H1 (cell line): ENCODE measurements at regions not wholly inside any gene's neighbourhood (a gene's known extent, or its start where the extent isn't known, plus 50 kb on each side); places are given as distances from the start of the nearest gene placed in this dataset.

ENCODE experiments used
- CTCF ChIA-PET: fragments of 300-600 bp; sonication (Branson Sonifier 250); formaldehyde crosslinking; loops from one replicate; lab custom pipeline; 2021; ENCODE audit not compliant: partially characterized antibody; lab: Charles Lee
- POLR2A ChIA-PET: fragments of 300-600 bp; sonication (Branson Sonifier 250); formaldehyde crosslinking; loops from one replicate; lab custom pipeline; 2021; ENCODE audit warnings: inconsistent platforms; ENCODE audit not compliant: partially characterized antibody; lab: Charles Lee
- DNase-seq, 2 experiments: peaks; one replicate each; pipeline versions ENCODE4 v3.0.0 to v3.0.0-alpha.2; 2010 to 2022; ENCODE audit warnings: low spot score in 2 of 2, low read depth in 1 of 2, mixed read lengths in 1 of 2
- FAIRE-seq: peaks from 2 replicates; lab custom pipeline; 2011; peaks lifted over from hg19 to GRCh38; lab: Jason Lieb, UNC
- H2AFZ ChIP-seq: 2 replicates; pipeline ENCODE4 v1.8.1; 2012; ENCODE audit warnings: low read length, inconsistent platforms
- H2AK5ac ChIP-seq: 2 replicates; pipeline ENCODE4 v1.6.1; 2013; ENCODE audit warnings: low read depth, low read length
- H2BK120ac ChIP-seq: replicated peaks from 2 replicates; pipeline ENCODE3; 2013; ENCODE audit warnings: low read depth, low read length, inconsistent platforms
- H2BK12ac ChIP-seq: 2 replicates; pipeline ENCODE4 v1.6.1; 2013; ENCODE audit warnings: low read depth, low read length
- H2BK15ac ChIP-seq: 2 replicates; pipeline ENCODE4 v1.6.1; 2013; ENCODE audit warnings: low read length
- H2BK20ac ChIP-seq: 2 replicates; pipeline ENCODE4 v1.6.1; 2013; ENCODE audit warnings: low read length
- H2BK5ac ChIP-seq: 2 replicates; pipeline ENCODE4 v1.6.1; 2013; ENCODE audit warnings: low read depth, low read length
- H3K14ac ChIP-seq: 2 replicates; pipeline ENCODE4 v1.6.1; 2013; ENCODE audit warnings: inconsistent platforms; ENCODE audit not compliant: insufficient read length
- H3K18ac ChIP-seq: 2 replicates; pipeline ENCODE4 v1.6.1; 2013; ENCODE audit warnings: low read length; ENCODE audit errors: extremely low read depth
- H3K23ac ChIP-seq: 2 replicates; pipeline ENCODE4 v1.6.1; 2013; ENCODE audit warnings: inconsistent platforms; ENCODE audit not compliant: insufficient read length
- H3K23me2 ChIP-seq: 2 replicates; pipeline ENCODE4 v1.6.1; 2013; ENCODE audit warnings: low read depth, low read length
- H3K27ac ChIP-seq: 2 replicates; pipeline ENCODE4 v1.6.1; 2011; ENCODE audit warnings: low read depth, low read length, inconsistent platforms
- H3K27me3 ChIP-seq, 4 experiments: replicated peaks in 1 of 4; 1 replicate in 1 of 4; 2 replicates in 3 of 4; pipeline versions ENCODE4 v1.6.1 to v1.8.1; 2011 to 2013; ENCODE audit warnings: low read length in 3 of 4, mild to moderate bottlenecking in 3 of 4, inconsistent platforms in 2 of 4, mixed read lengths in 2 of 4, moderate library complexity in 1 of 4; ENCODE audit not compliant: control insufficient read depth in 3 of 4, insufficient read depth in 3 of 4; ENCODE audit errors: extremely low read depth in 1 of 4
- H3K36me3 ChIP-seq, 4 experiments: 2 replicates each; pipeline versions ENCODE4 v1.6.1 to v1.8.1; 2011 to 2013; ENCODE audit warnings: mild to moderate bottlenecking in 4 of 4, low read length in 3 of 4, moderate library complexity in 2 of 4, control low read depth in 1 of 4, inconsistent platforms in 1 of 4; ENCODE audit not compliant: insufficient read depth in 4 of 4, control insufficient read depth in 2 of 4
- H3K4ac ChIP-seq: replicated peaks from 2 replicates; pipeline ENCODE3; 2013; ENCODE audit warnings: low read length, low read depth, mixed read lengths, inconsistent platforms; ENCODE audit not compliant: insufficient read length
- H3K4me1 ChIP-seq, 4 experiments: replicated peaks in 1 of 4; 1 replicate in 1 of 4; 2 replicates in 3 of 4; pipeline versions ENCODE4 v1.6.1 to v1.8.1; 2011 to 2013; ENCODE audit warnings: low read length in 3 of 4, inconsistent platforms in 2 of 4, mixed read lengths in 1 of 4; ENCODE audit not compliant: insufficient read depth in 4 of 4, control insufficient read depth in 3 of 4
- H3K4me2 ChIP-seq, 2 experiments: 2 replicates each; pipeline versions ENCODE4 v1.6.1 to v1.8.1; 2011 to 2013; ENCODE audit warnings: low read depth in 2 of 2, low read length in 2 of 2, control low read depth in 1 of 2, inconsistent platforms in 1 of 2, mild to moderate bottlenecking in 1 of 2; ENCODE audit not compliant: insufficient read depth in 1 of 2
- H3K4me3 ChIP-seq, 4 experiments: fragments of 200-600, 300-600 bp in 1 of 4; sonication (generic), shearing (Covaris generic), sonication (Bioruptor Twin) in 1 of 4; 2 replicates each; pipeline versions ENCODE4 v1.5.1 to v1.8.1; 2011 to 2016; ENCODE audit warnings: low read length in 4 of 4, low read depth in 3 of 4, control low read depth in 2 of 4, inconsistent platforms in 2 of 4, mild to moderate bottlenecking in 2 of 4, mixed read lengths in 1 of 4, moderate library complexity in 1 of 4; ENCODE audit not compliant: insufficient read depth in 2 of 4; ENCODE audit errors: extremely low read depth in 1 of 4
- H3K56ac ChIP-seq: replicated peaks from 2 replicates; pipeline ENCODE3; 2013; ENCODE audit warnings: low read depth, mild to moderate bottlenecking, mixed read lengths, low read length, inconsistent platforms; ENCODE audit not compliant: insufficient read length
- H3K79me1 ChIP-seq: 2 replicates; pipeline ENCODE4 v1.6.1; 2013; ENCODE audit warnings: low read depth, low read length, control low read depth
- H3K79me2 ChIP-seq, 2 experiments: 2 replicates each; pipeline versions ENCODE4 v1.6.1 to v1.8.1; 2012 to 2013; ENCODE audit warnings: low read length in 2 of 2, mild to moderate bottlenecking in 2 of 2, inconsistent platforms in 1 of 2; ENCODE audit not compliant: insufficient read depth in 2 of 2, control insufficient read depth in 1 of 2
- H3K9ac ChIP-seq, 4 experiments: replicated peaks in 1 of 4; 1 replicate in 1 of 4; 2 replicates in 3 of 4; pipeline versions ENCODE4 v1.6.1 to v1.8.1; 2011 to 2013; ENCODE audit warnings: low read depth in 3 of 4, low read length in 3 of 4, control low read depth in 2 of 4, mild to moderate bottlenecking in 2 of 4, moderate library complexity in 2 of 4, inconsistent platforms in 1 of 4; ENCODE audit errors: extremely low read depth in 1 of 4
- H3K9me3 ChIP-seq, 2 experiments: 2 replicates each; pipeline versions ENCODE4 v1.6.1 to v1.8.1; 2012 to 2013; ENCODE audit warnings: mild to moderate bottlenecking in 2 of 2, moderate library complexity in 2 of 2, control low read depth in 1 of 2, inconsistent platforms in 1 of 2, low read depth in 1 of 2, low read length in 1 of 2, mixed read lengths in 1 of 2; ENCODE audit not compliant: insufficient read depth in 2 of 2
- H4K20me1 ChIP-seq, 2 experiments: replicated peaks in 1 of 2; 2 replicates each; pipeline versions ENCODE3 to v1.8.1; 2011 to 2013; ENCODE audit warnings: inconsistent platforms in 2 of 2, low read length in 2 of 2, mild to moderate bottlenecking in 1 of 2; ENCODE audit not compliant: insufficient read depth in 2 of 2, control insufficient read depth in 1 of 2
- H4K5ac ChIP-seq: 2 replicates; pipeline ENCODE4 v1.6.1; 2013; ENCODE audit warnings: low read length, low read depth, mixed read lengths, inconsistent platforms; ENCODE audit not compliant: insufficient read length
- H4K8ac ChIP-seq: 2 replicates; pipeline ENCODE4 v1.8.0; 2013; ENCODE audit warnings: mild to moderate bottlenecking, moderate library complexity, low read length, inconsistent platforms; ENCODE audit not compliant: insufficient read depth; ENCODE audit errors: extremely low read depth
- H4K91ac ChIP-seq: replicated peaks from 2 replicates; pipeline ENCODE3; 2013; ENCODE audit warnings: low read length, mixed read lengths, inconsistent platforms; ENCODE audit not compliant: insufficient read length
- SAP30 ChIP-seq: fragments of 300-600 bp; sonication (generic); IDR thresholded peaks from 2 replicates; pipeline ENCODE4 v1.7.1; 2012; ENCODE audit warnings: low read length, moderate library complexity, mild to moderate bottlenecking, inconsistent platforms; ENCODE audit not compliant: insufficient read depth, insufficient replicate concordance
- SIN3A ChIP-seq, 2 experiments: IDR thresholded peaks in 1 of 2; conservative IDR thresholded peaks in 1 of 2; 2 replicates each; pipeline ENCODE4 v1.6.1; 2011 to 2012; ENCODE audit warnings: low read length in 2 of 2, improper control_type of control experiment in 1 of 2, low read depth in 1 of 2, mild to moderate bottlenecking in 1 of 2
- SRF ChIP-seq: IDR thresholded peaks from 2 replicates; pipeline ENCODE4 v1.6.1; 2011; ENCODE audit warnings: mild to moderate bottlenecking, low read depth, low read length, moderate library complexity
- WGBS, 2 experiments: shearing (Covaris generic) in 1 of 2; methylation state at CpG; one replicate each; pipeline versions ENCODE4 v1.1.6 to v1.1.7; 2013 to 2015; ENCODE audit warnings: low lambda C conversion rate in 2 of 2, mixed read lengths in 2 of 2, inconsistent platforms in 1 of 2, low coverage in 1 of 2, missing lambda C conversion rate in 1 of 2; ENCODE audit not compliant: insufficient replicate concordance in 2 of 2, insufficient coverage in 1 of 2, insufficient read length in 1 of 2; ENCODE audit errors: extremely low coverage in 1 of 2, missing lambda C conversion rate in 1 of 2; 5-methylcytosine and 5-hydroxymethylcytosine counted together

DNA sequence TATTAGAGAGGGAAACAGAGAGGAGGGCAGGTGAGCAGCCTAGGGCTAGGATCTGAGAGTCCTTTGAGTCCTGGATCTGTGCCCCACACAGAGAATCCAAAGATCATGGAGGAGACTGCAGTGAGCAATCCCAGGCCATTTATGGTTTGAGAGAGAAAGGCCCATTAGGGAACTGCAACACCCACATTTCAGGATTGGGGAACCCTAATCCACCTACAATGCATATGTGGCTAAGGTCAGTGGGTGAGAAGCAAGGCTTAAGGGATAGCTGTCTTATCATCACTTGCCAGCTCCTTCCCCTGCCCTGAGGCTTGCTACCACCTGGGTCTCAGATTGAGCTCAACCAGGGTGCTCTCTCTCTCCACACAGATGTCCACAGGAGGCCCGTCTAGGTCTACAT, 781.1 kb upstream of the AMELY start:
- Histone ChIP-seq H2BK20ac (no peak overlapping the region), H3K79me1 (no peaks in the 10 kb centered on the region), H3K4me1 (no peaks in the 10 kb centered on the region), H3K9ac (no peak overlapping the region), H2AFZ (no peak overlapping the region), H3K56ac (no peak overlapping the region), H3K4me3 (no peak overlapping the region), H4K91ac (no peak overlapping the region), H3K4me2 (no peak overlapping the region), H4K20me1 (no peaks in the 10 kb centered on the region), H2BK12ac (no peak overlapping the region), H3K27ac (no peak overlapping the region), H4K5ac (no peak overlapping the region), H2BK15ac (no peak overlapping the region), H3K23ac (no peak overlapping the region), H3K18ac (no peak overlapping the region), H3K36me3 (no peaks in the 10 kb centered on the region), H2BK120ac (no peak overlapping the region), H3K27me3 (no peaks in the 10 kb centered on the region), H3K14ac (no peak overlapping the region), H3K4ac (no peak overlapping the region), H2AK5ac (no peak overlapping the region), H4K8ac (no peak overlapping the region), H3K79me2 (no peaks in the 10 kb centered on the region), H3K9me3 (peaks cover 0 to 3% of the 10 kb centered on the region in 2 experiments; a peak in 1 of 4 replicates), H2BK5ac (no peak overlapping the region), H3K23me2 (no peaks in the 10 kb centered on the region)
- DNase-seq = no peak
- FAIRE-seq = no peak
- WGBS, 2 experiments = 77% methylated on average over 1 of the region's 1 CpG; no CpG with 5 or more reads in 1 of the 2 experiments
- ChIA-PET CTCF (no interaction called here), POLR2A (no interaction called here)
- TF ChIP-seq SIN3A (conservative IDR thresholded peaks at IDR 0.05 in 1 of 2, IDR thresholded peaks at IDR 0.05 in 1 of 2; ENCODE audit: low read depth in 1 of 2, low read length in 2 of 2) (no peak), SAP30 (no peak), SRF (no peak)
